HepG2 (cell line): ENCODE measurements at regions not wholly inside any gene's neighbourhood (a gene's known extent, or its start where the extent isn't known, plus 50 kb on each side); places are given as distances from the start of the nearest gene placed in this dataset.

Experiments
- CREB1 ChIP-seq, 2 experiments: fragments of 450-650 bp in 1 of 2; IDR thresholded peaks; 2 replicates each; pipeline ENCODE4 v1.6.1; 2016 to 2017; ENCODE audit warnings: control low read depth in 1 of 2, mild to moderate bottlenecking in 1 of 2, missing compliant biosample characterization in 1 of 2, missing genetic modification characterization in 1 of 2
- FOXM1 ChIP-seq: sonication (generic); formaldehyde crosslinking; IDR thresholded peaks from 2 replicates; pipeline ENCODE4 v1.5.0; 2020; ENCODE audit warnings: missing genetic modification reagents
- GTF2F1 ChIP-seq: fragments of 150-350 bp; IDR thresholded peaks from 2 replicates; pipeline ENCODE4 v1.6.1; 2014; ENCODE audit warnings: low read length
- MATR3 ChIP-seq: sonication (generic); formaldehyde crosslinking; IDR thresholded peaks from 2 replicates; pipeline ENCODE4 v1.4.0; 2020; ENCODE audit warnings: missing genetic modification reagents
- PCBP1 ChIP-seq: fragments of 200-400 bp; formaldehyde crosslinking; IDR thresholded peaks from 2 replicates; pipeline ENCODE4 v1.6.1; 2017; ENCODE audit warnings: mild to moderate bottlenecking, low read depth, low read length, borderline replicate concordance
- RXRB ChIP-seq: IDR thresholded peaks from 2 replicates; pipeline ENCODE4 v1.6.1; 2016; ENCODE audit warnings: borderline replicate concordance, missing genetic modification reagents, missing compliant biosample characterization
- TOE1 ChIP-seq: sonication (generic); formaldehyde crosslinking; IDR thresholded peaks from 2 replicates; pipeline ENCODE4 v1.4.0; 2020; ENCODE audit warnings: mild to moderate bottlenecking, missing genetic modification reagents
- YY1 ChIP-seq: IDR thresholded peaks from 2 replicates; pipeline ENCODE4 v1.6.1; 2011; ENCODE audit warnings: low read length, low read depth, moderate library complexity, mild to moderate bottlenecking; ENCODE audit not compliant: insufficient read depth, insufficient replicate concordance
- ZBTB37 ChIP-seq: sonication (generic); formaldehyde crosslinking; IDR thresholded peaks from 2 replicates; pipeline ENCODE4 v1.4.0; 2020; ENCODE audit warnings: mild to moderate bottlenecking, missing genetic modification reagents
- ZNF747 ChIP-seq: sonication (generic); formaldehyde crosslinking; IDR thresholded peaks from 2 replicates; pipeline ENCODE4 v1.8.1; 2023; ENCODE audit warnings: missing genetic modification reagents, mild to moderate bottlenecking, borderline replicate concordance
- TF ChIP-seq, protein P1 (sequence below): sonication (generic); formaldehyde crosslinking; IDR thresholded peaks from 2 replicates; pipeline ENCODE4 v1.4.0; 2020; ENCODE audit warnings: missing genetic modification reagents
- TF ChIP-seq, protein P2 (sequence below): sonication (generic); formaldehyde crosslinking; IDR thresholded peaks from 2 replicates; pipeline ENCODE4 v1.5.0; 2020; ENCODE audit warnings: mild to moderate bottlenecking, missing genetic modification reagents, moderate library complexity
- TF ChIP-seq, protein P3 (sequence below): sonication (generic); formaldehyde crosslinking; IDR thresholded peaks from 2 replicates; pipeline ENCODE4 v1.5.0; 2020; ENCODE audit warnings: missing genetic modification reagents

DNA sequence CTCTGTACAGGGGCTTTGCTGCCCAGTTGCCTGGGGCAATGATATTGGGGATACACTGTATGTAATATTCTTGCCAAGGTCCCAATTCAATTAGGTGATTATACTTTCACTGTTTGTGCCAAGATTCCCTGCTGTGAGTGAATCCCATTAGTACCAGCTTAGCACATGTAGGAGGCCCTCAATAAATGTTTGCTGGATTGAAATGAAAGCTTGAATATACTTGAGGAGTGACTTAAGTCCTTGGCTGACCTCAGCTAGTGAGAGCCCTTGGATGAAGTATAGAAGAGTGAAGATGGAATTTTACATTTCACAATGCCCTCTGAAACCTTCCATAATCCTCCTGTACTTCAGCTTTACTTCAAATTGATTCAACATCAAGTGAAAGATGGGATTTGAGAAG, 102.9 kb downstream of the GATA6 start:
- TF ChIP-seq, protein P1, sequence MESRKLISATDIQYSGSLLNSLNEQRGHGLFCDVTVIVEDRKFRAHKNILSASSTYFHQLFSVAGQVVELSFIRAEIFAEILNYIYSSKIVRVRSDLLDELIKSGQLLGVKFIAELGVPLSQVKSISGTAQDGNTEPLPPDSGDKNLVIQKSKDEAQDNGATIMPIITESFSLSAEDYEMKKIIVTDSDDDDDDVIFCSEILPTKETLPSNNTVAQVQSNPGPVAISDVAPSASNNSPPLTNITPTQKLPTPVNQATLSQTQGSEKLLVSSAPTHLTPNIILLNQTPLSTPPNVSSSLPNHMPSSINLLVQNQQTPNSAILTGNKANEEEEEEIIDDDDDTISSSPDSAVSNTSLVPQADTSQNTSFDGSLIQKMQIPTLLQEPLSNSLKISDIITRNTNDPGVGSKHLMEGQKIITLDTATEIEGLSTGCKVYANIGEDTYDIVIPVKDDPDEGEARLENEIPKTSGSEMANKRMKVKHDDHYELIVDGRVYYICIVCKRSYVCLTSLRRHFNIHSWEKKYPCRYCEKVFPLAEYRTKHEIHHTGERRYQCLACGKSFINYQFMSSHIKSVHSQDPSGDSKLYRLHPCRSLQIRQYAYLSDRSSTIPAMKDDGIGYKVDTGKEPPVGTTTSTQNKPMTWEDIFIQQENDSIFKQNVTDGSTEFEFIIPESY (CRISPR knock-in tag) = no peak
- TF ChIP-seq YY1 (no peak), TOE1 (CRISPR knock-in tag) (no peak), ZNF747 (CRISPR knock-in tag) (no peak), FOXM1 (no peak), MATR3 (CRISPR knock-in tag) (no peak), PCBP1 (no peak), ZBTB37 (CRISPR knock-in tag) (no peak), CREB1 (IDR thresholded peaks at IDR 0.05) (no peak), CREB1 (CRISPR knock-in tag; IDR thresholded peaks at IDR 0.05) (no peak), GTF2F1 (no peak), RXRB (CRISPR knock-in tag) (no peak)
- TF ChIP-seq, protein P2, sequence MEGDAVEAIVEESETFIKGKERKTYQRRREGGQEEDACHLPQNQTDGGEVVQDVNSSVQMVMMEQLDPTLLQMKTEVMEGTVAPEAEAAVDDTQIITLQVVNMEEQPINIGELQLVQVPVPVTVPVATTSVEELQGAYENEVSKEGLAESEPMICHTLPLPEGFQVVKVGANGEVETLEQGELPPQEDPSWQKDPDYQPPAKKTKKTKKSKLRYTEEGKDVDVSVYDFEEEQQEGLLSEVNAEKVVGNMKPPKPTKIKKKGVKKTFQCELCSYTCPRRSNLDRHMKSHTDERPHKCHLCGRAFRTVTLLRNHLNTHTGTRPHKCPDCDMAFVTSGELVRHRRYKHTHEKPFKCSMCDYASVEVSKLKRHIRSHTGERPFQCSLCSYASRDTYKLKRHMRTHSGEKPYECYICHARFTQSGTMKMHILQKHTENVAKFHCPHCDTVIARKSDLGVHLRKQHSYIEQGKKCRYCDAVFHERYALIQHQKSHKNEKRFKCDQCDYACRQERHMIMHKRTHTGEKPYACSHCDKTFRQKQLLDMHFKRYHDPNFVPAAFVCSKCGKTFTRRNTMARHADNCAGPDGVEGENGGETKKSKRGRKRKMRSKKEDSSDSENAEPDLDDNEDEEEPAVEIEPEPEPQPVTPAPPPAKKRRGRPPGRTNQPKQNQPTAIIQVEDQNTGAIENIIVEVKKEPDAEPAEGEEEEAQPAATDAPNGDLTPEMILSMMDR (CRISPR knock-in tag) = no peak
- TF ChIP-seq, protein P3, sequence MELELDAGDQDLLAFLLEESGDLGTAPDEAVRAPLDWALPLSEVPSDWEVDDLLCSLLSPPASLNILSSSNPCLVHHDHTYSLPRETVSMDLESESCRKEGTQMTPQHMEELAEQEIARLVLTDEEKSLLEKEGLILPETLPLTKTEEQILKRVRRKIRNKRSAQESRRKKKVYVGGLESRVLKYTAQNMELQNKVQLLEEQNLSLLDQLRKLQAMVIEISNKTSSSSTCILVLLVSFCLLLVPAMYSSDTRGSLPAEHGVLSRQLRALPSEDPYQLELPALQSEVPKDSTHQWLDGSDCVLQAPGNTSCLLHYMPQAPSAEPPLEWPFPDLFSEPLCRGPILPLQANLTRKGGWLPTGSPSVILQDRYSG (CRISPR knock-in tag) = no peak
